PC-3 (cell line): ENCODE measurements at regions not wholly inside any gene's neighbourhood (a gene's known extent, or its start where the extent isn't known, plus 50 kb on each side); places are given as distances from the start of the nearest gene placed in this dataset.

Source experiments
- ATAC-seq: fragments of 200-7000 bp; cut with Tn5 transposase; 2 replicates; pipeline ENCODE4 v1.9.1; 2020; ENCODE audit warnings: mild to moderate bottlenecking, moderate library complexity
- BruUV-seq: library from RNA; stranded (reverse); fragments of 400-500 nt; replicated peaks from 2 replicates; lab custom pipeline; 2021; lab: Mats Ljungman, UMichigan
- CTCF ChIA-PET: fragments of 300-600 bp; sonication (Branson Sonifier 250); formaldehyde crosslinking; loops from one replicate; lab custom pipeline; 2022; ENCODE audit warnings: antibody characterized with exemption; lab: Charles Lee
- POLR2A ChIA-PET: fragments of 300-600 bp; sonication (Branson Sonifier 250); formaldehyde crosslinking; loops from one replicate; lab custom pipeline; 2022; ENCODE audit warnings: antibody characterized with exemption; ENCODE audit not compliant: unreplicated experiment; lab: Charles Lee
- DNase-seq: peaks from one replicate; pipeline ENCODE4 v3.0.0-alpha.2; 2015
- H2AFZ ChIP-seq: fragments of 300-600 bp; sonication (generic); 2 replicates; pipeline ENCODE4 v1.6.0; 2016; ENCODE audit warnings: antibody characterized with exemption, low read length
- H3F3A ChIP-seq: fragments of 300-600 bp; sonication (generic); one replicate; pipeline ENCODE4 v1.6.0; 2017; ENCODE audit warnings: antibody characterized with exemption, low read length, control low read depth, mild to moderate bottlenecking; ENCODE audit not compliant: unreplicated experiment
- H3K27ac ChIP-seq: fragments of 300-600 bp; sonication (generic); 2 replicates; pipeline ENCODE4 v1.5.1; 2016; ENCODE audit warnings: mild to moderate bottlenecking, low read length
- H3K27me3 ChIP-seq: fragments of 300-600 bp; sonication (generic); 2 replicates; pipeline ENCODE4 v1.6.1; 2016; ENCODE audit warnings: low read length, mixed read lengths
- H3K36me3 ChIP-seq: fragments of 300-600 bp; sonication (generic); 2 replicates; pipeline ENCODE4 v1.6.1; 2016; ENCODE audit warnings: low read depth, mixed run types, low read length, mixed read lengths
- H3K4me1 ChIP-seq: fragments of 300-600 bp; sonication (generic); 2 replicates; pipeline ENCODE4 v1.5.1; 2016; ENCODE audit warnings: low read length; ENCODE audit not compliant: insufficient read depth
- H3K4me2 ChIP-seq: fragments of 300-600 bp; sonication (generic); 2 replicates; pipeline ENCODE4 v1.6.0; 2016; ENCODE audit warnings: low read length
- H3K4me3 ChIP-seq: fragments of 300-600 bp; sonication (generic); 2 replicates; pipeline ENCODE4 v1.5.1; 2016; ENCODE audit warnings: mild to moderate bottlenecking, low read length, mixed read lengths
- H3K79me2 ChIP-seq: fragments of 300-600 bp; sonication (generic); 2 replicates; pipeline ENCODE4 v1.6.1; 2017; ENCODE audit warnings: low read length, mixed read lengths
- H3K9ac ChIP-seq: fragments of 300-600 bp; sonication (generic); 2 replicates; pipeline ENCODE4 v1.6.0; 2016; ENCODE audit warnings: mild to moderate bottlenecking, low read length
- H3K9me2 ChIP-seq: fragments of 300-600 bp; sonication (generic); replicated peaks from 2 replicates; pipeline ENCODE4 v1.6.1; 2016; ENCODE audit warnings: mixed run types, low read length, mixed read lengths
- H3K9me3 ChIP-seq: fragments of 300-600 bp; sonication (generic); 2 replicates; pipeline ENCODE4 v1.6.1; 2016; ENCODE audit warnings: low read length, mixed read lengths
- H4K20me1 ChIP-seq: fragments of 300-600 bp; sonication (generic); 2 replicates; pipeline ENCODE4 v1.6.1; 2016; ENCODE audit warnings: low read length, mixed read lengths
- EZH2 ChIP-seq: fragments of 300-600 bp; sonication (generic); IDR thresholded peaks from one replicate; pipeline ENCODE4 v1.6.1; 2017; ENCODE audit warnings: antibody characterized with exemption, mild to moderate bottlenecking, low read length; ENCODE audit not compliant: unreplicated experiment
- EZH2phosphoT487 ChIP-seq: fragments of 300-600 bp; sonication (generic); IDR thresholded peaks from 2 replicates; pipeline ENCODE4 v1.6.1; 2018; ENCODE audit warnings: mild to moderate bottlenecking, antibody characterized with exemption, low read length, borderline replicate concordance
- intact Hi-C: fragments of 100-400 bp; cut with micrococcal nuclease; formaldehyde crosslinking; loops from 2 replicates; pipeline ENCODE4 v1.9.0; 2023
- TF ChIP-seq, protein P1 (sequence below): fragments of 300-600 bp; sonication (generic); conservative IDR thresholded peaks from 2 replicates; pipeline ENCODE4 v1.5.1; 2017; ENCODE audit warnings: antibody characterized with exemption, low read depth, mild to moderate bottlenecking, low read length

DNA sequence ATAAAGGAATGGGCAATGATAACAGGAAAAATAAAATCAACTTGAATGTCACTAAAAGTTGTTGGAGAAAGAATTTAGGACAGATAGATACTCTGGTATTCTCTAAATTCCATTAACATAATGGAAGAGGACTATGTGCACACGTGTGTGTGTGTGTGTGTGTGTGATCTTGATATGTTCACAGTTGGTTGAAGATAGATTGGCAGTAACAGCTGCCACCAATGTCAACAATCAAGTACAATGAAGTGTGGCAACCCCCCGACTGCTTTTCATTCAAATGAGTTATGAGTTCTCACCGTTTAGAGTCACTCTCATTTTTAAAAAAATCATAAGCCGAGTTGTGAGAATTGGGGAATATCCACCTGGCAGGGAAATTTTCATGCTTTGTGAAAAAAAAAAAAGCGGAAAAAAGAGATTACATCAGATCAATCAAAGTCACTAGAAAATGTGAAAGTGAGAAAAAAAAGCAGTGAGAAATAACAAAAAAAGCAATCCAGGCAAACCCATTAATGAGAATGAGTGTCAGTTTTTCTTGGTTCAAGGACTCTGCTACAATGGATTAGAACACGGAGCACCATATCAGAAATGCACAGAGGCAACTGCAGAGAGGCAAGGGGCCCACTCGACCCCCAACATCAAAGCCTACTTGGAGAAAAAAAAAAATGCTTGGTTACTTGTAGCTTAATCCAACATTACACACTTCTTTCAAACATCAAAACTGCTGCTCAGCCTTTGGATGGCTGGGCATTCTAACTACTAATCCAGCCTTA lies 414.9 kb upstream of the PITX2 start:
- H4K20me1 ChIP-seq = no peaks in the 10 kb centered on the region
- no peak overlapping the region for H3K9ac ChIP-seq
- no peak overlapping the region for H3K4me2 ChIP-seq
- H3K36me3 ChIP-seq = no peaks in the 10 kb centered on the region
- CTCF ChIA-PET = no interaction called here
- no peak overlapping the region for H3K4me3 ChIP-seq
- POLR2A ChIA-PET = no interaction called here
- H2AFZ ChIP-seq = no peak overlapping the region
- no peaks in the 10 kb centered on the region for H3K79me2 ChIP-seq
- no TSS peak for BruUV-seq
- peaks cover 33% of the 10 kb centered on the region; the same call in 1 of the 2 replicates for H3K27me3 ChIP-seq
- TF ChIP-seq EZH2phosphoT487 (no peak), EZH2 (no peak)
- TF ChIP-seq, protein P1, sequence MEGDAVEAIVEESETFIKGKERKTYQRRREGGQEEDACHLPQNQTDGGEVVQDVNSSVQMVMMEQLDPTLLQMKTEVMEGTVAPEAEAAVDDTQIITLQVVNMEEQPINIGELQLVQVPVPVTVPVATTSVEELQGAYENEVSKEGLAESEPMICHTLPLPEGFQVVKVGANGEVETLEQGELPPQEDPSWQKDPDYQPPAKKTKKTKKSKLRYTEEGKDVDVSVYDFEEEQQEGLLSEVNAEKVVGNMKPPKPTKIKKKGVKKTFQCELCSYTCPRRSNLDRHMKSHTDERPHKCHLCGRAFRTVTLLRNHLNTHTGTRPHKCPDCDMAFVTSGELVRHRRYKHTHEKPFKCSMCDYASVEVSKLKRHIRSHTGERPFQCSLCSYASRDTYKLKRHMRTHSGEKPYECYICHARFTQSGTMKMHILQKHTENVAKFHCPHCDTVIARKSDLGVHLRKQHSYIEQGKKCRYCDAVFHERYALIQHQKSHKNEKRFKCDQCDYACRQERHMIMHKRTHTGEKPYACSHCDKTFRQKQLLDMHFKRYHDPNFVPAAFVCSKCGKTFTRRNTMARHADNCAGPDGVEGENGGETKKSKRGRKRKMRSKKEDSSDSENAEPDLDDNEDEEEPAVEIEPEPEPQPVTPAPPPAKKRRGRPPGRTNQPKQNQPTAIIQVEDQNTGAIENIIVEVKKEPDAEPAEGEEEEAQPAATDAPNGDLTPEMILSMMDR = no peak
- intact Hi-C loops = no loop called here
- no peaks in the 10 kb centered on the region for H3K9me3 ChIP-seq
- no peak for ATAC-seq
- no peaks in the 10 kb centered on the region for H3F3A ChIP-seq
- DNase-seq = no peak
- H3K4me1 ChIP-seq = no peaks in the 10 kb centered on the region
- H3K27ac ChIP-seq = no peak overlapping the region
- no peaks in the 10 kb centered on the region for H3K9me2 ChIP-seq

DNA sequence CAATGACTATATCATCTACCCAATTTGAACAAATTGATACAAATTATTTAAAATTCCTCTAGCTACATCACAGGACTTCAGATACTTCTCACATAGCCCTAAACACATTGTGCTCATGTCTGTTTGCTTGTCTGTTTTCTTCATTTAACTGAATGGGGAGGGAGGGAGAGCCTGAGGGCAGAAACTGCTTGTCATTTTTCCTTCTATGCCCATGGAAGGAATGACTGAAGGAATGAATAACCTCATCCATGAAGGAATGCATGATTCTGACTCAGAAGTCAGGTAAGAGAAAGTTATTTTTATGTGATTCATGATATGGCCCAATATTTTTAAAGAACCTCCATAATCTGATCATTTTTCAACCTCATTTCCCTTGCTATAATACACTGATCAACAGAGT lies 418.0 kb upstream of the PITX2 start:
- ChIA-PET POLR2A (no interaction called here), CTCF (no interaction called here)
- Histone ChIP-seq H3K4me3 (no peak overlapping the region), H3K9me3 (no peaks in the 10 kb centered on the region), H3K4me1 (no peaks in the 10 kb centered on the region), H3K4me2 (no peak overlapping the region), H3F3A (no peaks in the 10 kb centered on the region), H3K36me3 (no peaks in the 10 kb centered on the region), H3K27me3 (0 out of 2 replicates have a peak, but pooled peaks cover 26% of the 10 kb centered on the region), H3K9ac (no peak overlapping the region), H4K20me1 (no peaks in the 10 kb centered on the region), H3K79me2 (no peaks in the 10 kb centered on the region), H3K9me2 (no peaks in the 10 kb centered on the region), H3K27ac (no peak overlapping the region), H2AFZ (no peak overlapping the region)
- DNase-seq (no peak), ATAC-seq (no peak)
- BruUV-seq = no TSS peak
- intact Hi-C loops = no loop called here
- TF ChIP-seq, protein P1 = no peak
- no peak for TF ChIP-seq EZH2

DNA sequence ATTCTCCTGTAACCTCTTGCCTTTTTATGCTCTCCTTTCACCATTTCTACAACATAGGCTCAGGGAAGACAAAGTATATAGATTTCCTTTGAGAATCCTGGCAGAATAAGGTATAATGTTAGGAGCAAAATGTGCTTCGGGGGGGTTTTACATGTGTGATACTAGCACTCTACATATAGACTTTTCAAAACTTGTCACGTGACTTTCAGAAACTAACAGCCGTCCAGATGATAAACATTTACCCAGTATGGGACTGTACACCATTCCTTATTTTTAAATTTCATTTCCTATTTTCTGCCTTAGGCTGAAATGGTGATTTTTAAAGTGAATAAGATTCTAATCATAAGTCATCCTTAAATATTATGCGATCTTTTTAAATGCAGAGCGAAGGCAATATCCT lies 420.4 kb upstream of the PITX2 start:
- BruUV-seq = no TSS peak
- no peak for ATAC-seq

More for the DNA sequence above, 420.4 kb upstream of the PITX2 start:
- no peaks in the 10 kb centered on the region for H3K4me1 ChIP-seq
- no peak for DNase-seq
- H3K27ac ChIP-seq = no peak overlapping the region
- H3K4me2 ChIP-seq = no peak overlapping the region
- no peaks in the 10 kb centered on the region for H3F3A ChIP-seq
- ChIA-PET CTCF (no interaction called here), POLR2A (no interaction called here)
- no peaks in the 10 kb centered on the region for H3K9me3 ChIP-seq
- H2AFZ ChIP-seq = no peak overlapping the region
- TF ChIP-seq, protein P1 = no peak
- TF ChIP-seq EZH2phosphoT487 = no peak
- TF ChIP-seq EZH2 = no peak
- H3K79me2 ChIP-seq = no peaks in the 10 kb centered on the region
- no peak overlapping the region for H3K9ac ChIP-seq
- intact Hi-C loops = no loop called here
- no peak overlapping the region for H3K4me3 ChIP-seq
- H3K27me3 ChIP-seq = 0 out of 2 replicates have a peak, but pooled peaks cover 21% of the 10 kb centered on the region
- H3K9me2 ChIP-seq = no peaks in the 10 kb centered on the region
- no peaks in the 10 kb centered on the region for H4K20me1 ChIP-seq
- H3K36me3 ChIP-seq = no peaks in the 10 kb centered on the region
